SK-N-MC (cell line): ENCODE measurements at regions not wholly inside any gene's neighbourhood (a gene's known extent, or its start where the extent isn't known, plus 50 kb on each side); places are given as distances from the start of the nearest gene placed in this dataset.

ENCODE experiments used
- EZH2 ChIP-seq: fragments of 200-600 bp; sonication (generic); IDR thresholded peaks from one replicate; pipeline ENCODE4 v1.6.1; 2017; ENCODE audit warnings: antibody characterized with exemption
- POLR2AphosphoS5 ChIP-seq: IDR thresholded peaks from 2 replicates; pipeline ENCODE4 v1.6.1; 2012; ENCODE audit warnings: mild to moderate bottlenecking, low read depth, low read length, borderline replicate concordance

- TF ChIP-seq POLR2AphosphoS5 (no peak), EZH2 (no peak)
Measured at GRCh38 chr13:42715909-42716308, 65.5 kb upstream of the FAM216B start.
